ENCODE measurements at regions not wholly inside any gene's neighbourhood (a gene's known extent, or its start where the extent isn't known, plus 50 kb on each side); places are given as distances from the start of the nearest gene placed in this dataset.

- no peak for TF ChIP-seq GABPA (IDR thresholded peaks at IDR 0.05; ENCODE audit: low read depth)
- TF ChIP-seq, protein P1, sequence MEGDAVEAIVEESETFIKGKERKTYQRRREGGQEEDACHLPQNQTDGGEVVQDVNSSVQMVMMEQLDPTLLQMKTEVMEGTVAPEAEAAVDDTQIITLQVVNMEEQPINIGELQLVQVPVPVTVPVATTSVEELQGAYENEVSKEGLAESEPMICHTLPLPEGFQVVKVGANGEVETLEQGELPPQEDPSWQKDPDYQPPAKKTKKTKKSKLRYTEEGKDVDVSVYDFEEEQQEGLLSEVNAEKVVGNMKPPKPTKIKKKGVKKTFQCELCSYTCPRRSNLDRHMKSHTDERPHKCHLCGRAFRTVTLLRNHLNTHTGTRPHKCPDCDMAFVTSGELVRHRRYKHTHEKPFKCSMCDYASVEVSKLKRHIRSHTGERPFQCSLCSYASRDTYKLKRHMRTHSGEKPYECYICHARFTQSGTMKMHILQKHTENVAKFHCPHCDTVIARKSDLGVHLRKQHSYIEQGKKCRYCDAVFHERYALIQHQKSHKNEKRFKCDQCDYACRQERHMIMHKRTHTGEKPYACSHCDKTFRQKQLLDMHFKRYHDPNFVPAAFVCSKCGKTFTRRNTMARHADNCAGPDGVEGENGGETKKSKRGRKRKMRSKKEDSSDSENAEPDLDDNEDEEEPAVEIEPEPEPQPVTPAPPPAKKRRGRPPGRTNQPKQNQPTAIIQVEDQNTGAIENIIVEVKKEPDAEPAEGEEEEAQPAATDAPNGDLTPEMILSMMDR (IDR thresholded peaks at IDR 0.05): no peak
- no peak for TF ChIP-seq POLR2AphosphoS5 (IDR thresholded peaks at IDR 0.05; ENCODE audit: low read depth, low read length)
- TF ChIP-seq RXRA (IDR thresholded peaks at IDR 0.05; ENCODE audit: borderline replicate concordance, low read depth): no peak
These were observed 317.8 kb downstream of the TEX29 start for GRCh38 chr13:111638233-111638632.

Measured in SK-N-SH (cell line).